CMK (cell line): ENCODE measurements at regions not wholly inside any gene's neighbourhood (a gene's known extent, or its start where the extent isn't known, plus 50 kb on each side); places are given as distances from the start of the nearest gene placed in this dataset.

ENCODE experiments used
- DNase-seq: peaks from one replicate; pipeline ENCODE4 v3.0.0-alpha.2; 2010; ENCODE audit warnings: low read depth

- no peak for DNase-seq
Observed at GRCh38 chr3:194265996-194266964, 84.8 kb downstream of the CPN2 start.

- no peak for DNase-seq
Observed at GRCh38 chr3:194267744-194268653, 83.1 kb downstream of the CPN2 start.

- no peak for DNase-seq
Observed at GRCh38 chr3:194268654-194269512, 82.2 kb downstream of the CPN2 start.

- DNase-seq: peak; percentile 85
Observed at GRCh38 chr3:194269610-194270145, 81.5 kb downstream of the CPN2 start.

- no peak for DNase-seq
Observed at GRCh38 chr3:194270627-194271459, 80.3 kb downstream of the CPN2 start.

- no peak for DNase-seq
Observed at GRCh38 chr3:194271460-194272035, 79.6 kb downstream of the CPN2 start.

GRCh38 chr3:194272221-194272620, 78.9 kb downstream of the CPN2 start:
- no peak for DNase-seq

- DNase-seq: no peak
Observed at GRCh38 chr3:194272861-194273742, 78.0 kb downstream of the CPN2 start.

GRCh38 chr3:194273743-194274310, 77.3 kb downstream of the CPN2 start:
- DNase-seq: no peak

GRCh38 chr3:194274424-194275085, 76.6 kb downstream of the CPN2 start:
- DNase-seq: no peak

GRCh38 chr3:194275291-194275690, 75.8 kb downstream of the CPN2 start:
- no peak for DNase-seq

- DNase-seq: no peak
Observed at GRCh38 chr3:194275721-194276120, 75.4 kb downstream of the CPN2 start.

- no peak for DNase-seq
Observed at GRCh38 chr3:194276768-194277103, 74.4 kb downstream of the CPN2 start.

GRCh38 chr3:194277104-194277785, 73.9 kb downstream of the CPN2 start:
- no peak for DNase-seq

GRCh38 chr3:194277786-194278130, 73.4 kb downstream of the CPN2 start:
- DNase-seq: no peak

- no peak for DNase-seq
Observed at GRCh38 chr3:194278186-194278845, 72.8 kb downstream of the CPN2 start.

- no peak for DNase-seq
Observed at GRCh38 chr3:194279101-194279500, 72.0 kb downstream of the CPN2 start.
